DMS 273 treated with DMSO at 0.1 percent for 48 hours (cell line): ENCODE measurements at regions not wholly inside any gene's neighbourhood (a gene's known extent, or its start where the extent isn't known, plus 50 kb on each side); places are given as distances from the start of the nearest gene placed in this dataset.

ENCODE experiments used
- DNase-seq: peaks from one replicate; lab custom pipeline; 2025; lab: John Stamatoyannopoulos, UW

DNA sequence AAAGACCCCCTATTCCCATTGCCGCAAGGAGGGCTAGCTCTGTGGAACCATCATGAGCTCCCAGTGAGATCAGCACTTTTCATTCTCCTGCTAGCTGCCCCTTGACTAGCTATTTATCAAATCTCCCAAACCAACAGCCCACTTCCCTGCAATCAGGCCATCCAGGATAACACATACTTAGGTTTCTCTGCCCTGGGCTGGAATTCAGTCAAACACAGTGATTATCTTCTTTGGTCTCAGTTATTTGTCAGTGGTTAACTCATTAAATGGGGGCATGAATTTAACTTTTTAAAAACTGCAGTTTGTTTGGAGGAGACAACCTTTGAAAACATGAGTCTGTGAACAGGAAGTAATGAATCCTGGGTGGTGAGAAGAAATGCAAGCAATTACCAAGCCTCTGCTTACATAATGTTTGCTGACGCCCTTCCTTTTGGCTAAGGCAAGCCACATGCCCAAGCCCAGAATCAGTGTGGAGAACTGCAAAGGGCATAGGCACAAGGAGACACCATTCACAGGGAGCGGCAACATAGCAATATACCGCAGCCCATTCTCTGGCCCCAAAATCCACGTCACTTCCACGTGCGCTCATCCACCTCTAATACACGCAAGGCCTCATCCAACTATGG lies 275.0 kb downstream of the DRD1 start:
- no peak for DNase-seq

DNA sequence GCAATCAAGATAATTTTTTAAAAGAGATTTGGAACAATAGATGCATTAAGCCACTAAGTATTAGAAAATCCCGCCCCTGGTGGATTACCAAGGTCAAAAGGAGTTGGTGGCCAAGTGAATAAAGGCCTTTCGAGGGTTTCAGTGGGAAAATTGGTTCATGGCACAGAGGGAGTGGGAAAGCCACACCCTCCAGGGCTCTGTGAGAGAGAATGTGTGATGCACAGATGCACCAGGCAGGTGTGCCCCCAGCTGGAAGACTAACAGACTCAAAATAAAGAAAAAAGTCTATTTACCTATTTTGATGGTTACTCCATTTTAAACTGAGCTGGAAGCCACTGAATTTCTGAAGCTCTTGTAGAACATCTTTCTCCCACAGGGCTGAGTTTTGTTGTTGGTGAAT lies 278.0 kb downstream of the DRD1 start:
- no peak for DNase-seq

DNA sequence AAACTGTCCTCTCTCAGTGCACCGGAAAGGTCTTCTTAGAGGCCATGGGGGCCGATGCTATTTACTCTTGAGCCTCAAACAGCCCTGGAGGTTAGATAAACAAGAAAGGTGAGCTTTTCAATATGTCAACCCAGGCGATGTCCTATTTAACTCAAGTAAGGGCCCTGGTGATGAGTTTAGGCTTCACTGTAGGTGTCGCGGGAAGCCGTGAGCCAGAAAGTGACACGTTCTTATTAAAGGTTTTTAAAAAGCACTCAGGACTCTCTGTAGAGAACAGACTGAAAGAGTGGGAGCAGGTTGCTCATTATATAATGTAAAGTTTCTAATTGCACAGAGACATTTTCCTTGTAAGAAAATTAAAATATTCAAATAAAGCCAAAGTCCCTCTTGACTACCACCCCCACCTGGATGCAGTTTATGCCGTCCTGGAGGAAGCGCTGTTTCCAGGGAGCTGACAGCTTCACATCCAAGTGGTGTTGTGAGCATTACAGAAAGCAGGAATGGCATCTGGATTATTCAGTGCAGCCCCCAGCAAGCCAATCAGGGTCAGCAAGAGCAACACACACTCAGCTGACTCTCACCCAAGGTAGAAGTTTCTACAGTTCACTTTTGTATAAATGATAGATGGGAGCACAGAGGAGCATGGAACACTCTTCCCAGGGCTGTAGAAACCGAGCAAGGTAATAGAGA lies 280.3 kb downstream of the DRD1 start:
- no peak for DNase-seq

DNA sequence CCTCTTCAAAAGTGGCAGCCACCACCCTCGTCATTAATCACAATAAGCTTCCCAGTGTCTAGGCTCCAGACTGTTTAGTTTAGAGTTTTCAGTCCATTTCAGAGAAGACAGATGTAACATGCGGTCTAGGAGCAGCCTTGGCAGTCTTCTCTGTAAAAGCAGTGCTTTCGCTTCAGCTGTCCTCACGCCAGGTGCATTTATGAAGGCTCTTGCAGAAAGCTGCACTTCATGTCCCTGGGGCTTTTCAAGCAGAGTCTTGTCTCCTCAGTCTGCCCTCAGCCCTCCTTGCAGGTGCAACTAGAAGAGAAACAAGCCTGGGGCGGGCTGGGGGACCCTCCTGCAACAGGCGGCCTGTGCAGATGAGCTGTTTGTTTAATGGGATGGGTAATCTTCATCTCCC lies 281.9 kb downstream of the DRD1 start:
- DNase-seq = no peak

DNA sequence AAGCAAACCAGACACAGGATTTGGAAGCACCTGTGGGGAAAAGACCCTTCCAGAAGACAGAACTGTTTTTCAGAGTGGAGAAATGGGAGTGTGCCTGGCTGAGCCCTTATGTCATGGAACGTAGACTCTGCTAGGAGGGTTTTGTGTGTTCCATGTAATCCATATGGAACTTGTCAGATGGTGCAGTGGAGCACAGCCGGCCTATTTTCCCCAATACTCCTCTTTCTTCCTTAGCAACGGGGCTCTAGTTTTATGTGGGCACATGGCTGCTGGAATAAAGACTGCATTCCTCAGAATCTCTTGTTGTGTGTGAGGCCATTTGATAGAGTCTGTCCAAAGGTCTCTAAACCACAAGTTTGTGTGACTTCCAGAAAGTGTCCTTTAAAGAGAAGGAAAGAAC lies 284.0 kb downstream of the DRD1 start:
- DNase-seq = no peak

DNA sequence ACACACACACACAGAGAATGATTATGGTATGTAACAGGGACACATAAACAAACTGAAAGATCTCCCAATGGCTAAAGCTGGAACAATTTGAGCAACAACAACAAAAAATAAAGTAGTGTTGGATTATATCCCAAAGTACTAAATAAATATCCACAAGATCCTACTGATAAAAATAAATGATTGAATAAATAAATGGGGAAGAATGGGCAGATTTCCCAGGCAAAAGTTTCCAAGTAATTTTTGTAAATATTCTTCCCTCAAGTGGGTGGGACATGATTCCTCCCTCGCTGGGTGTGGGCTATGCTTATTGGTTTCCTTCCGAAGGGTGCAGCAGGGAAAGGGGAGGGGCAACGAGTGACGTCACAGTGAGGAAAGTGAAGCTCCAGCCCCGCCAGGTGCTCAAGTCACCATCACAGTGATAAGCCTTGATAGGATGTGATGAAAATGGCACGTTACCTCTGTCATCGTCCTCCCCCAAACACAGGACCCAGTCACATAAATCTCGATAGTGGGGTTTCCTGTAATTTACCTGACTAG lies 295.3 kb downstream of the DRD1 start:
- DNase-seq = no peak

DNA sequence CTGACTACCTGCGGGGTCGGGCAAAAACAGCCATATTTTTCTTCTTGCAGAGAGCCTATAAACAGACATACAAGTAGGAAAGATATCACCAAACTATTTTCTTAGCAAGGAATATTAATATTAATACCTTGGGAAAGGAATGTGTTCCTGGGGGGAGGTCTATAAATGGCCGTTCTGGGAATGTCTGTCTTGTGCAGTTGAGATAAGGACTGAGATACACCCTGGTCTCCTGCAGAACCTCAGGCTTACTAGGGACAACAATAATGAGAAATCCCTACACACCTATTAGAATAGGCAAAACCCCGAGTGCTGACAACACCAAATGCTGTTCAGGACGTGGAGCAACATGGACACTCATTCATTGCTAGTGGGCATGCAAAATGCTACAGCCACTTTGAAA lies 297.2 kb downstream of the DRD1 start:
- DNase-seq = no peak

DNA sequence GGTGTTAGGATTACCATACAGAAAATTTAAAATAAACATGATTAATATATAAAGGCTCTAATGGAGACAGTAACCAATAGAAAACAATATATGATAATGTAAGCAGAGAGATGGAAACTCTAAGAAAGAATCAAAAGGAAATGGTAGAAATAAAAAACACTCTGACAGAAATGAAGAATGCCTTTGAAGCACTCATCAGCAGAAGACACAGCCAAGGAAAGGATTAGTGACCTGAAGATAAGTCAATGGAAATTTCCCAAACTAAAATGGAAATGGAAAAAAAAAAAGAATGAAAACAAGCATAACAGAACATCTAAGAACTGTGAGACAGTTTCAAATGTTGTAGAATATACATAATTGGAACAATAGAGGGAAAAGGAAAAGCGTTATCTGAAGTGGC lies 302.6 kb downstream of the DRD1 start:
- no peak for DNase-seq

DNA sequence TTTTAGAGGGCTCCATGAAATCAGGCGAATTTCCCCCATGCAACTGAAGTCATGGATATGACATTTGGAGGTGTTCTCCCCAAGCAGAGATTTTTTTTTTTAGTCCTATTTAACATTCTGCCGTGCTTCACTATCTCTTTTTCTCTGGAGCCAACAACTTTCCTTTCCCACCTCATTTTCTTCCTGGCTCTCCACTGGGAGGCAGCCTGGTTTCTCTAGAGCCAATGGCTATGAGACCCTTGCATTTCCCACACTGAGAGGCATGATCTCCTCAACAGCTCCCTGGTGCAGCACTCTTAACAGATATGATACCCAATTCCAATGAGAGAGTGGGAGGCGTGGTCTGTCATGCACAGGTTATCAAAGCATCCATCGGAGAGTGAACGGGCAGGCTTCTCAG lies 310.8 kb downstream of the DRD1 start:
- no peak for DNase-seq

DNA sequence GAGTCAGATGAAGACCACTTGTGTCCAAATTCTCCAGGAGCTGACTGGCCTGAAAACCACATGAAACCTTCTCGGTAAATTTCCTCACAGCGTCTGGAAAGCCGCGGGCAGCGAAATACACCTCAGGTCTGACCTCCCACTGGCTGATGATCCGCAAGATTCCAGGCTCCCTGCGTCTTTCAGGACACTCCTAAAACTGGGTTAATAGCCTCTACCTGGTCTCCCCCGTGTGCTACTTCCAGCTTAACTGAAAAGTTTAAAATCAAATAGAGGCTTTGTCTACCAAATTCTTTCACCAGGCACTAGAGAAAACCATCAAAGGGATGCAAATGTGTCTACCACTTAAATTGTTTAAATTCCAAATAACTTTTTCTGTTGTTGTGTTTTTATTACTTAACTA lies 312.6 kb downstream of the DRD1 start:
- DNase-seq = no peak

DNA sequence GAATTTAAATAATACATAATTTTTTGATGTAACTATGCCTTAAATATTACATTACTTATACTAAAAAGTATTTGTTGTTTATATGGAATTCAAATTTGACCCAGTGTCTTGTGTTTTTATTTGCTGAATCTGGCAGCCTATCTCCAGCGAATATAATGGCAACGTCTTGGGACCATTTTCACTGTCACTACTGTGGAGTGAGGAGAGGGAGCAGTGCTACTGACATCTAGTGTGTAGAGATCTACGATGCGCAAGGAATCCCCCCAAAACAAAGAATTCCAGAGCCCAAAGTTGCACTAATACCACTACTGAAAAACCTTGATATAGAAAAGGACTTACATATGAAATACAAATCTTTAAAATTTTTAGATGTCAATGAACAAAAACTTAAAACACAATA lies 314.4 kb downstream of the DRD1 start:
- no peak for DNase-seq

DNA sequence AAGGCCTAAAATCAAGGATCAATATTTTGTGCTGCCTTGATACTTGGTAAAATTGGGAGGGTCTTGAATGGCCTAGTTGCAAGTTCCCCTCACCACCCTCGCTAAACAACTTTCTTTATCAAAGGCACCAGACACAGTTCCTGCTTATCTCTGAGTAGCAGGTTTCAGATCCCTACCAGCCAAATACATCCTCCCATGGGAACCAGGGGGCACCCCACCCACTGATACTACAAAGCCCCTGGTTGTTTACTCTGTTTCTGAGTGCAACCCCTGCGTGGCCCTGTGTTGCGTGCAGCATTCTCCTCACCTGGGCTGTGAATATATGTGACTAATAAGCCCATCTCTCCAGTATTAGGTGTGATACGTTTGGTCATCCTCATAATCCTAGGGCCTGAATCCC lies 314.9 kb downstream of the DRD1 start:
- DNase-seq = no peak

DNA sequence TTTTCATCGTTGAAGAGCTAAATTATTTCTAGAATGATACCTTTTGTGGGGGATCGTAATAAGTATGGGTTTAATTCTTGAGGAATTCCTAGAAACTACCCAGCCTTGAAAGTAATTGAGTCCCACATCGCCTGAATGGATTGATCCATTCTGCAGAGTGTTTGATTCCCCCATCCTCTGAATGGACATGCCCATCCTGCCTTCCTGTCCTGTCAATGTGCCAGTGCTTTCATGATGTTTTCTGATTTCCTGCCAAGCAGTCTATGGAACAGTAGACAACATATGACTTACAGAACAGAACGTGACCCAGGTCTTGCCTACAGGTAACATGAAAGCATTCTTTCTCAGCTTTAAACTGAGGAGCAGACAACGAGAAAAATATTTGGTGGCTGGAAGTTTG lies 319.2 kb downstream of the DRD1 start:
- DNase-seq = no peak

DNA sequence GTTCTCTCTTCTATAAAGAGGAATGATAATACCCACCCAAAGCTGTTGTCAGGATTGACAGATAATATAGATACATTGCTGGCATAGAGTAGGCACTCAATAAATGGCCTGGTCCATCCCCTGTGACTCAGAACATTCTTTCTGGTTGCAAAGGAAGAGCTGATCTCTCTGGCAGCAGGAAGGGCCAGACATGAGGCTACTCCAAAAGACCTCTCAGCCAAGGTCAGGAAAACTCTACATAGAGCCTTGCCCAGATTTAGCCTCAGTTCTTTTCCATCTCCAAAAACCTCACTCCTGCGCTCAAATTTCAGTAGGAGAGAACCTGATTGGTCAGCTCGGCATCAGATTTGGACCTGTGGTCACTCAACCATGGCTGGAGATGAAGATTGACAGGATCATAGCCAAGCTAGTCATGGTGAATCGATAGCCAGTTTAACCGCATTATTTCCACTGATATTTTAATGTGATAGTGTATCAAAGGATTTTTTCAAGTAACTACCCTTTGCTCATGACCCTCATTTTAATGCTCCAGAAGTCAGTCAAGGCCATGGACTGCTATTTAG lies 319.6 kb downstream of the DRD1 start:
- DNase-seq = no peak

DNA sequence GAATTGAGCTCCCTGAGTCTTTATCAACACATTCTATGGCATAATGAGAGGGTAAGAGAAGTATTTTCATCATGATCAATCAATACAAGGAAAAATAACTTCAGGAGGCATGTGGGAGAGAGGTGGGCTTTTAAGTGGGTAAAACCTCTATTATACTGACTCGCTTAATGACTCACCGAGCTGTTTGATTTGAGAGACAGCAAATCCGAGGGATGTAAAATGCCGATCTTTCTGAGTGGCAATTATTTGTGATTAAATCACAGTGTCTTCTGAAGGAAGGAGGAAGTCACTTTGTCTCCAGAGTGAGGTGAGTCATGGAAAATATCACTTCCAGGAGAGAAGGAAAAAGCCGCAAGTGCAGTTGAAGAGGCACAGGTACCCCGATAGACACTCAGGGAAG lies 320.4 kb downstream of the DRD1 start:
- DNase-seq = no peak

DNA sequence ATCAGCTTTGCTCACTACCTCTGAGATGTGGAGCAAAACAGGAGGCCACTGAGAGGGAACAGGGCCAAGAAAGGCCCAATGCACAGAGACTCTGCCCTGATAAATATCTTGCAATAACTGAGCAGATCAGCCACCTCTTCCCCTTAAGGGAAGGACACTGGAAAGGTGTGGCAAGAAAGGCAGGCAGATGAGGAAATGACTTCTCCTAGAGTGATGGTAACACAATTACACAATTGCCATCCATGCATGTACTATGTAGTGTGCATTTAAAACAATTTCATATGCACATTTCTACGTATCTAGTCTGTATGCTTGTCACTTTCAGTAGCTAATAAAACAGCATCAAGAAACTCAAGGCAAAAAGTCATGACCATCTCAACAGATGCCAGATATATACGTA lies 322.5 kb downstream of the DRD1 start:
- DNase-seq = no peak

DNA sequence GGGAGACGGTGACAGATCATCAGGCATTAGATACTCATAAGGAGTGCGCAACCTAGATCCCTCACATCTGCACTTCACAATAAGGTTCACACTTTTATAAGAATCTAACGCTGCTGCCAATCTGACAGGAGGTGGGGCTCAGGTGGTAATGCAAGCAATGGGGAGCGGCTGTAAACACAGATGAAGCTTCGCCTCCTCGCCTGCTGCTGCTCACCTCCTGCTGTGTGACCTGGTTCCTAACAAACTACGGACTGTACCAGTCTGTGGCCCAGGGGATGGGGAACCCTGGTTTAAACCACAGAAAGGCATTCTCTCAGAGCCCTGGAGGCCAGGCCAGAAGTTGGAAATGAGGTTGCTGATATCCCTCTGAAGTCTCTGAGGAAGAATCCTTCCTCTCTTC lies 323.6 kb downstream of the DRD1 start:
- DNase-seq = no peak

DNA sequence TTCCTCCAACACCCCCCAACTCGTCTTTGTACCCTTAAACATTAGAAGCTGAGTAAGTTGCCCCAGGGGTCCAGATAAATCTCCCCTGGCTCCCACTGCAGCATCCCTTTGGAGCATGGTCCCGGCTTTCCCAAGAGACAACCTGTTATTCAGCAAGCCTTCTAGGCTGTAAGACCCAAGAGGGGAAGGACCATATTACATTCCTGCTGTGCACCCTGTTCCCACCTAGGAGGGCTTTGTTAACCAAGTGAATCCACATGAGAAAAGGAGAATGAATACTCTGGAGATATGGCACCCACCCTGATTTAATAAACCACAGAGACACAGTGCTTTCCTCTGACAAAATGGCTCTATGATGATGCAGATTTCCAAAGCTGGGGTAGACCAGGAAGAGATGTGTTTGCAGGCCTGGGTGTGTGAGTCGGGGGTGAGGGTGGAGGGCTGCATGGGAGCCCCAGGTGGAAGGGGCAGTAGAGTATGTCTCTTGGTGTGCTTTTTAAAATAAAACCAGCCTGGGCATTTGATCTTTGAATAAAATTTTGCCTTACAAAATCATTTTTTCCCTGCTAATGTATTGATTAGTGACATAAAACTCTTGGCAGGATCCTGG lies 325.2 kb downstream of the DRD1 start:
- DNase-seq = no peak

DNA sequence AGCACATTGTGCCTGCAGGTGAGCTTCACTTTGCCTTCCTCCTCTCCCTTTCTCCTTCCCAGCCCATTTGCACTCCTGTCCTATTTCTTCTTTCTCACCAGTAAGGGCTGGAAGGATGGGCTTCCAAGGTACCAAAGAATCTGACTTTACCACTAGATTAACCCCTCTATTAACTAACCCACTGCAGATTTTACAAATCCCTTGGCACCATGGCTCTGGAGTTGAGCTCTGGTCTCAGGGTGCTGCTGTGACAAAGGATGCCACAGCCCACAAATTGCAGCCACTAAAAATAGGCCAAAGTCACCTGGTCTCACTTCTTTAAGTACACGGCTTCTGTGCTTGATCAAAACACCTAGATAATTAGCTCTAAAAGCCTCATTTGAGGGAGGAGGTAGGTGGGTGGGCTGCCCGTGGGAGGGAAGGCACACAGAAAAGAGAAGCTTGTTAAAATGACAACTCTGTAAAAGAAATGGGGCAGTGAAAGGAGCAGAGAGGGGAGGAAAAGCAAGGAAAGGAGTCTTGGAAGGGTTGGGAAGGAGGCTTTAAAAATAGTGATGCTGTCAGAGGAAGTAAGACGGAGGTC lies 327.4 kb downstream of the DRD1 start:
- DNase-seq = no peak

DNA sequence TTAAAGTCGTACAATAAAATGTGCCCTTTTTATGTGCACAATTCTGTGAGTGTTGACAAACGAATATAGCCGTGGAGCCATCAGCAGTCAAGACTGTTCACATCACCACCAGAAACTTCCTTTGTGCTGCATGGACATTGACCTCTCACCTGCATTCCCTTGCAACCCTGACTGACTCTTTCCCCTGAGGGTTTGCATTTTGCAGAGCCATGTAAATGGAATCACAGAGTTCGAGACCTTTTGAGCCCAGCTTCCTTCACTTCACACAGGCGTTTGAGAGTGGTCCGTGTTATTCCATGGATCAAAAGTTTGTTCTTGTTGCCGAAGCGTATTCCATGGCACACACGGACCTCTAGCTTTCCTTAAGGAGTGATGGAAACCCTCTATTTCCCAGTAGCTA lies 328.2 kb downstream of the DRD1 start:
- DNase-seq = no peak

DNA sequence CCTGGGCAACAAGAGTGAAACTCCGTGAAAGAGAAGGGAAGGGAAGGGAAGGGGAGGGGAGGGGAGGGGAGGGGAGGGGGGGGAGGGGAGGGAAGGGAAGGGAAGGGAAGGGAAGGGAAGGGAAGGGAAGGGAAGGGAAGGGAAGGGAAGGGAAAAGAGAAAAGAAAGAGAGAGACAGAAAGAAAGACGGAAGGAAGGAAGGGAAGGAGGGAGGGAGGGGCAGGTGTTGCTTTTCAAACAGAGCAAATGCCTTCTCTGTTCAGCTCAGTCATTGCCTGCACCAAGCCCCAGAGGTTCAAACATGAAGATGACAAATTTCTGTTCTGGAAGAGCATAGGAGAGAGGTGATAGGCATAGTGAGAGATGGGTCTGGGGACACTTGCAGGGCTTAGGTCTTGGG lies 330.0 kb downstream of the DRD1 start:
- no peak for DNase-seq

DNA sequence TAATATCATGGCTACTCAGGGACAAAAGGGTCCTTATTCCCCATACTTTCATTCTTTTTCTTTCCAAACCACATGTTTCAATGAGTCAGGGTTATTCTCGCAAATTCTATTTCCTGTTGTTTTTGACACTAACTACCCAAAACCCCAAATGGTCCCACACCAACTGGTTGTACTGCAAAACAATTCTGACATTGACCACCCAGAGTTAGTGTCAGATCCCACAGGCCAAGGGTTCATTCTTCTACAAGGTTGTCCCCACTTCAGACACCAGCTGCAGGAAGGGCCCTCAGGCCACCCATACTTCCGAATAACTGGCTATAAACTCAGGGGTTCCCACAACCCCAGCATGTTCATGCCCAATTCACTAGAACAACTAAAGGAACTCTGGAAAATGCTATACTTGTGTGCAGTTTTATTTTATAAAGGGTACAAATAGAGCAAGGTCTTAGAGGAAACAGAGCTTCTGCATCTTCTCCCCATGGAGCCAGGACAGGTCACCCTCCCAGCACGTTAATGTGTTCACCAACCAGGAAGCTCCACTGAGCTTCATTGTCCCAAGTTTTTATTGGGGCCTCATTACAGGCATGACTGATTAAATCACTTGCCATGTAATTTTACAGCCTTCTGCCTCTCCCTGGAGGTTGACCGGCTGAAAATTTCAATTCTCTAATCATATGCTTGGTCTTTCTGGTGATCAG lies 334.8 kb downstream of the DRD1 start:
- DNase-seq = no peak
